ENCODE measurements at regions not wholly inside any gene's neighbourhood (a gene's known extent, or its start where the extent isn't known, plus 50 kb on each side); places are given as distances from the start of the nearest gene placed in this dataset.

- no peak for DNase-seq (ENCODE audit: low read depth)
- TF ChIP-seq, protein P1, sequence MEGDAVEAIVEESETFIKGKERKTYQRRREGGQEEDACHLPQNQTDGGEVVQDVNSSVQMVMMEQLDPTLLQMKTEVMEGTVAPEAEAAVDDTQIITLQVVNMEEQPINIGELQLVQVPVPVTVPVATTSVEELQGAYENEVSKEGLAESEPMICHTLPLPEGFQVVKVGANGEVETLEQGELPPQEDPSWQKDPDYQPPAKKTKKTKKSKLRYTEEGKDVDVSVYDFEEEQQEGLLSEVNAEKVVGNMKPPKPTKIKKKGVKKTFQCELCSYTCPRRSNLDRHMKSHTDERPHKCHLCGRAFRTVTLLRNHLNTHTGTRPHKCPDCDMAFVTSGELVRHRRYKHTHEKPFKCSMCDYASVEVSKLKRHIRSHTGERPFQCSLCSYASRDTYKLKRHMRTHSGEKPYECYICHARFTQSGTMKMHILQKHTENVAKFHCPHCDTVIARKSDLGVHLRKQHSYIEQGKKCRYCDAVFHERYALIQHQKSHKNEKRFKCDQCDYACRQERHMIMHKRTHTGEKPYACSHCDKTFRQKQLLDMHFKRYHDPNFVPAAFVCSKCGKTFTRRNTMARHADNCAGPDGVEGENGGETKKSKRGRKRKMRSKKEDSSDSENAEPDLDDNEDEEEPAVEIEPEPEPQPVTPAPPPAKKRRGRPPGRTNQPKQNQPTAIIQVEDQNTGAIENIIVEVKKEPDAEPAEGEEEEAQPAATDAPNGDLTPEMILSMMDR (conservative IDR thresholded peaks at IDR 0.05; ENCODE audit: low read depth, low read length), result no peak
- H3K4me3 ChIP-seq (ENCODE audit: low read length), result no peak overlapping the region
These were observed 333.4 kb downstream of the SH2D4B start for GRCh38 chr10:80871083-80871482.

GRCh38 chr10:80878330-80878729 lies 340.6 kb downstream of the SH2D4B start:
- H3K4me3 ChIP-seq (ENCODE audit: low read length), result no peak overlapping the region
- no peak for DNase-seq (ENCODE audit: low read depth)
- TF ChIP-seq, protein P1 (conservative IDR thresholded peaks at IDR 0.05; ENCODE audit: low read depth, low read length), result no peak

DNA sequence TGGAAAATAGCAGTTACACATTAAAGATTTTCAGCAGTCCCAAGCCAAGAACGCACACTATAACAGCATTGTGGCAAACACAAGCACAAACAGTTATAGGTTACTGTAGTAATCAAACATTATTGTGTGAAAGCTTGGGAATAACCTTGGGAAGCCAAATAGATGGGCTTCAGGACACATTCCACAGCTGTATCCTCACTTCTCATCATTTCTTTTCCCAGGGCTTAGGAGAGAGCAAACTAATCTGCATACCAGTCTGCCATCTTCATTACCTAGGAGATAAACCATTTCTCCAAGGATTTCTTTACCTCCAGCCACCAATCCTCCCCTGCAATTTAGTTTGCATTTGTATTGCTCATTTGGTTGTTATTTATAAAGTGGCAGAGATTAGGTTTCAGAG lies 352.4 kb downstream of the SH2D4B start:
- TF ChIP-seq, protein P1 (conservative IDR thresholded peaks at IDR 0.05; ENCODE audit: low read depth, low read length), result no peak
- no peak overlapping the region for H3K4me3 ChIP-seq (ENCODE audit: low read length)
- no peak for DNase-seq (ENCODE audit: low read depth)

- DNase-seq (ENCODE audit: low read depth), result no peak
- no peak overlapping the region for H3K4me3 ChIP-seq (ENCODE audit: low read length)
- TF ChIP-seq, protein P1 (conservative IDR thresholded peaks at IDR 0.05; ENCODE audit: low read depth, low read length), result no peak
These were observed 355.6 kb downstream of the SH2D4B start for GRCh38 chr10:80893256-80893655.

GRCh38 chr10:80894311-80894791 lies 356.6 kb downstream of the SH2D4B start:
- no peak for DNase-seq (ENCODE audit: low read depth)
- no peak overlapping the region for H3K4me3 ChIP-seq (ENCODE audit: low read length)
- TF ChIP-seq, protein P1 (conservative IDR thresholded peaks at IDR 0.05; ENCODE audit: low read depth, low read length), result no peak

GRCh38 chr10:80894797-80895467 lies 357.2 kb downstream of the SH2D4B start:
- H3K4me3 ChIP-seq (ENCODE audit: low read length), result no peak overlapping the region
- TF ChIP-seq, protein P1 (conservative IDR thresholded peaks at IDR 0.05; ENCODE audit: low read depth, low read length), result no peak
- DNase-seq (ENCODE audit: low read depth), result no peak

DNA sequence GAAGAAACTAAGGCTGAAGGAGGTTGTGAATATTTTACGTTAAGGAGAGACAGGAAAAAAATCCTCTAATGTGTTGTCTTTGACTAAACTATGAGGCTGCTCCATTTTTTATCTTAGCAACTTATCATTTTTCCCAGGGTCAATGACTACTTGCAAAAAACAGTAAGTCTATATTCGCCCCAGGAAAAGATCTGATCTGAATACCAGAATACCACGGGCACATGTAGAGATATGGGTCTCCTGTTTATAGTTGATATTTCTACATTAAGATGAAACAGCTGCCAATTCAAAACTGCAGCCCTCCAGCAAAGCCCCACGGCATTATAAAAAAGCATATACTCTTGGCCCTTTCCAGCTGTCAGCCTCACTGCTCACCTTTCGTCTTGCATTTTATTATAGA lies 358.4 kb downstream of the SH2D4B start:
- TF ChIP-seq, protein P1 (conservative IDR thresholded peaks at IDR 0.05; ENCODE audit: low read depth, low read length), result no peak
- DNase-seq (ENCODE audit: low read depth), result no peak
- H3K4me3 ChIP-seq (ENCODE audit: low read length), result no peak overlapping the region

Measured in retinal pigment epithelial cell (primary cell).